Karpas-422 (cell line): ENCODE measurements at regions not wholly inside any gene's neighbourhood (a gene's known extent, or its start where the extent isn't known, plus 50 kb on each side); places are given as distances from the start of the nearest gene placed in this dataset.
"Not testable (repeated sequence)": the region's sequence is repeated elsewhere in the genome, so short reads cannot be mapped to it uniquely, and the experiment has no call there.

ENCODE experiments used
- DNase-seq: peaks from one replicate; pipeline ENCODE4 v3.0.0-alpha.2; 2015
- H2AFZ ChIP-seq: fragments of 200-600 bp; sonication (generic); 2 replicates; pipeline ENCODE4 v1.6.1; 2014; ENCODE audit warnings: antibody characterized with exemption, low read length, mixed read lengths
- H3K27ac ChIP-seq: fragments of 200-600 bp; sonication (generic); 2 replicates; pipeline ENCODE4 v1.5.1; 2014; ENCODE audit warnings: mild to moderate bottlenecking, low read length, moderate library complexity
- H3K27me3 ChIP-seq: fragments of 200-600 bp; sonication (generic); 2 replicates; pipeline ENCODE4 v1.6.1; 2014; ENCODE audit warnings: low read length, mixed read lengths
- H3K36me3 ChIP-seq: fragments of 200-600 bp; sonication (generic); 2 replicates; pipeline ENCODE4 v1.6.1; 2014; ENCODE audit warnings: low read length, mixed read lengths; ENCODE audit not compliant: insufficient read depth
- H3K4me1 ChIP-seq: fragments of 200-600 bp; sonication (generic); 2 replicates; pipeline ENCODE4 v1.6.1; 2014; ENCODE audit warnings: mild to moderate bottlenecking, low read length, mixed read lengths
- H3K4me2 ChIP-seq: fragments of 200-600 bp; sonication (generic); 2 replicates; pipeline ENCODE4 v1.6.1; 2014; ENCODE audit warnings: low read length, low read depth, mild to moderate bottlenecking; ENCODE audit not compliant: poor library complexity, severe bottlenecking
- H3K4me3 ChIP-seq: fragments of 200-600 bp; sonication (generic); 2 replicates; pipeline ENCODE4 v1.5.1; 2014; ENCODE audit warnings: mild to moderate bottlenecking, antibody characterized with exemption, low read length, mixed read lengths
- H3K79me2 ChIP-seq: fragments of 200-600 bp; sonication (generic); 2 replicates; pipeline ENCODE4 v1.6.1; 2014; ENCODE audit warnings: mild to moderate bottlenecking, low read length, mixed read lengths
- H3K9ac ChIP-seq: fragments of 200-600 bp; sonication (generic); 2 replicates; pipeline ENCODE4 v1.6.0; 2014; ENCODE audit warnings: low read length
- H3K9me2 ChIP-seq: fragments of 200-600 bp; sonication (generic), shearing (Covaris generic); replicated peaks from 2 replicates; pipeline ENCODE4 v1.6.0; 2014; ENCODE audit warnings: mild to moderate bottlenecking, low read length, moderate library complexity; ENCODE audit not compliant: insufficient read depth
- H3K9me3 ChIP-seq: fragments of 300-700, 200-600 bp; sonication (generic); 2 replicates; pipeline ENCODE4 v1.6.1; 2014; ENCODE audit warnings: low read length, mixed read lengths
- H4K20me1 ChIP-seq: fragments of 200-600 bp; sonication (generic); 2 replicates; pipeline ENCODE4 v1.6.1; 2014; ENCODE audit warnings: mild to moderate bottlenecking, antibody characterized with exemption, low read length, low read depth; ENCODE audit not compliant: insufficient read depth

DNA sequence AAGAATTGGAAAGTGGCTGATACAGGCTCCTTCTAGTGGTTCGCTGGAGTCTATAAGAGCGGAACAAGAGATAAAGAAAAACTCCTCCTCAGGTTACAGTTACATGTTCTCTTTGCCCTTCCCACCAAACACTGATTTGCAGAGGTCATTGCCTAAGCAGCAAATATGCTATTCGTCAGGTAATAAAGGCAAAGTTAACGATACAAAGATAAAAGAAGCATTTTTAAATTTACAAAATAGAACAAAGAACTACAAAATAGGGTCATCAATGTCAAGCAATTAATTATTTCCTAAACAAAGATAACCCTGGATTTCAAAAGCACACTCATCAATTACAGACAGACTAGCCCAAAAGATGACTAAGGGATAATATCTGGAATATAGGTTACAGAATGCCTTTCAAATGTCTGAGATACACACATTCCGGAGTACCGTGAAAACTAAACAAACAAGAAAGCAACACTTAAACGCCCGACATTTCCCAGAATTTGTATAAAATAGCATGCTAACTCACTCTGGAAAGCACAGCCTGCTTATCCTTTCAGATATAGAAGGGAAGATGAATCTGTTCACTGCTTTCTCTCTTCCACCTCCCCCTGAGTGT, 186.4 kb downstream of the MREG start:
- no peak overlapping the region for H3K9ac ChIP-seq
- H3K4me2 ChIP-seq: no peak overlapping the region
- H3K79me2 ChIP-seq: no peaks in the 10 kb centered on the region
- no peaks in the 10 kb centered on the region for H3K9me3 ChIP-seq
- H2AFZ ChIP-seq: no peak overlapping the region
- H3K27me3 ChIP-seq: no peaks in the 10 kb centered on the region
- no peaks in the 10 kb centered on the region for H3K36me3 ChIP-seq
- H3K4me1 ChIP-seq: peaks cover 8% of the 10 kb centered on the region; the same call in 1 of the 2 replicates
- no peak for DNase-seq
- H4K20me1 ChIP-seq: no peaks in the 10 kb centered on the region
- H3K27ac ChIP-seq: no peak overlapping the region
- H3K9me2 ChIP-seq: no peaks in the 10 kb centered on the region
- H3K4me3 ChIP-seq: no peak overlapping the region

DNA sequence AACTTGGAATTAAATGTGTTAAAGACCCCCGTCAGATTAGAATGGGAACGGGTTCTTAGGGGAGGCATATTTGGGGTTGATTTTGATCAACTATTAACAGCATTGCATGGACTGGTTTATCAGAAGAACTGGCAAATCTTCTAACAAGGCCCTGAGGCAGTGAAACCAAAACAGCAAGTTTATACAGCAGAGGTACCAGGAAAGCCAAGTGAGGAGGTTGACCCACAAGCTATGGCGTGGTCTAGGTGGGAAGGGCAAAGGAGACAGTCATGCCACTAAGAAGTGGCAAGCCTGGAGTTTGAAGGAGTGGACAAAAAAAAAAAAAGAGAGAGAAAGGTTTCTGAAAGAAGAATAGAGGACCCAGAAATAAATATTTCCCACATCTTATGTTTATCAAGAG, 187.0 kb downstream of the MREG start:
- H2AFZ ChIP-seq: no peak overlapping the region
- no peaks in the 10 kb centered on the region for H3K9me3 ChIP-seq
- no peaks in the 10 kb centered on the region for H3K79me2 ChIP-seq
- H3K4me2 ChIP-seq: no peak overlapping the region
- DNase-seq: no peak
- no peak overlapping the region for H3K4me3 ChIP-seq
- no peaks in the 10 kb centered on the region for H4K20me1 ChIP-seq
- no peak overlapping the region for H3K9ac ChIP-seq
- no peaks in the 10 kb centered on the region for H3K9me2 ChIP-seq
- no peaks in the 10 kb centered on the region for H3K36me3 ChIP-seq
- H3K27me3 ChIP-seq: no peaks in the 10 kb centered on the region
- H3K27ac ChIP-seq: no peak overlapping the region
- H3K4me1 ChIP-seq: peaks cover 8% of the 10 kb centered on the region; the same call in 1 of the 2 replicates

GRCh38 chr2:215825707-215826106, 187.6 kb downstream of the MREG start:
- Histone ChIP-seq H3K79me2 (no peaks in the 10 kb centered on the region), H4K20me1 (no peaks in the 10 kb centered on the region), H3K9ac (no peak overlapping the region), H3K4me2 (no peak overlapping the region), H3K36me3 (no peaks in the 10 kb centered on the region), H3K27ac (no peak overlapping the region), H3K9me3 (no peaks in the 10 kb centered on the region), H3K4me3 (no peak overlapping the region), H3K4me1 (peaks cover 8% of the 10 kb centered on the region; the same call in 1 of the 2 replicates), H2AFZ (no peak overlapping the region), H3K27me3 (no peaks in the 10 kb centered on the region), H3K9me2 (no peaks in the 10 kb centered on the region)
- no peak for DNase-seq

DNA sequence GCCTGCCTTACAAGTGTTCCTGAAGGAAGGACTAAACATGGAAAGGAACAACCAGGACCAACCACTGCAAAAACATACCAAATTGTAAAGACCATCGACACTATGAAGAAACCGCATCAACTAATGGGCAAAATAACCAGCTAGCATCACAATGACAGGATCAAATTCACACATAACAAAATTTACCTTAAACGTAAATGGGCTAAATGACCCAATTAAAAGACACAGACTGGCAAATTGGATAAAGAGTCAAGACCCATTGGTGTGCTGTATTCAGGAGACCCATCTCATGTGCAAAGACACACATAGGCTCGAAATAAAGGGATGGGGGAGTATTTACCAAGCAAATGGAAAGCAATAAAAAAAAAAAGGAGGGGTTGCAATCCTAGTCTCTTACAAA, 192.1 kb downstream of the MREG start:
- H2AFZ ChIP-seq, H3K9ac ChIP-seq, H3K9me2 ChIP-seq, H3K9me3 ChIP-seq, H3K79me2 ChIP-seq, H3K36me3 ChIP-seq, H3K27ac ChIP-seq, H3K4me2 ChIP-seq, H4K20me1 ChIP-seq, H3K4me3 ChIP-seq, H3K4me1 ChIP-seq, DNase-seq, H3K27me3 ChIP-seq: not testable (repeated sequence)

DNA sequence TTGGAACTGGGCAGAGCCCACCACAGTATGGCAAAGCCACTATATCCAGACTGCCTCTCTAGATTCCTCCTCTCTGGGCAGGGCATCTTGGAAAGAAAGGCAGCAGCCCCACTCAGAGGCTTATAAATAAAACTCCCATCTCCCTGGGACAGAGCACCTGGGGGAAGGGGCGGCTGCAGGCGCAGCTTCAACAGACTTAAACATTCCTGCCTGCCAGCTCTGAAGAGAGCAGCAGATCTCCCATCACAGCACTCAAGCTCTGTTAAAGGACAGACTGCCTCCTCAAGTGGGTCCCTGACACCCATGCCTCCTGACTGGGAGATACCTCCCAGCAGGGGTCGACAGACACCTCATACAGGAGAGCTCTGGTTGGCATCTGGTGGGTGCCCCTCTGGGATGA, 193.6 kb downstream of the MREG start:
- H3K9ac ChIP-seq, H3K36me3 ChIP-seq, H3K4me2 ChIP-seq, H4K20me1 ChIP-seq, DNase-seq, H2AFZ ChIP-seq, H3K9me2 ChIP-seq, H3K4me3 ChIP-seq, H3K4me1 ChIP-seq, H3K9me3 ChIP-seq, H3K27ac ChIP-seq, H3K27me3 ChIP-seq, H3K79me2 ChIP-seq: not testable (repeated sequence)

DNA sequence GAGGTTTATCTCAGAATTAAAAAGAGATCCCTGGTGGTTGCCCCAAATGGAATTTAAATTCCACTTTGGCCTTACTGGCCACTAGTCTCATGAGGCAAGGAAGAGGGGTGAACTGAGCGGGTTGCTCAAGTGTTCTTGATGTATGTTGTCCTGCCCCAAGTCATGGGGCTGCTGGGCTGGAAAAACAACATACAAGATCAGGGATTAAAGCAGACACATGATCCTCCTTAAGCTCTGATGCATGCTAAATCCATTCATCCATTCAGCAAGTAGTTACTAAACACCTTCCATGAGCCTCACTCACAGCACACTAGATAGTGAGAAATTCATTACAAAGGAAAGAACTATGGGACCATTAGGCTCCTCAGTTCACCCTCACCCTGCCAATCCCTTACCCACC, 196.3 kb downstream of the MREG start:
- H3K9ac ChIP-seq: no peak overlapping the region
- H3K9me3 ChIP-seq: no peaks in the 10 kb centered on the region
- H3K4me3 ChIP-seq: no peak overlapping the region
- no peak for DNase-seq
- H3K4me1 ChIP-seq: peaks cover 18% of the 10 kb centered on the region
- no peaks in the 10 kb centered on the region for H3K27me3 ChIP-seq
- no peaks in the 10 kb centered on the region for H3K36me3 ChIP-seq
- no peak overlapping the region for H2AFZ ChIP-seq
- no peaks in the 10 kb centered on the region for H4K20me1 ChIP-seq
- H3K4me2 ChIP-seq: no peak overlapping the region
- H3K9me2 ChIP-seq: no peaks in the 10 kb centered on the region
- H3K27ac ChIP-seq: no peak overlapping the region
- H3K79me2 ChIP-seq: no peaks in the 10 kb centered on the region

GRCh38 chr2:215816424-215816823, 196.9 kb downstream of the MREG start:
- Histone ChIP-seq H3K36me3 (no peaks in the 10 kb centered on the region), H3K4me1 (peaks cover 24% of the 10 kb centered on the region), H3K27ac (no peak overlapping the region), H3K27me3 (no peaks in the 10 kb centered on the region), H4K20me1 (no peaks in the 10 kb centered on the region), H3K9me2 (no peaks in the 10 kb centered on the region), H3K9ac (no peak overlapping the region), H3K4me3 (no peak overlapping the region), H3K4me2 (no peak overlapping the region), H2AFZ (no peak overlapping the region), H3K79me2 (no peaks in the 10 kb centered on the region), H3K9me3 (no peaks in the 10 kb centered on the region)
- DNase-seq: no peak

- H2AFZ ChIP-seq: no peak overlapping the region
- H3K36me3 ChIP-seq: no peaks in the 10 kb centered on the region
- H3K79me2 ChIP-seq: no peaks in the 10 kb centered on the region
- no peak overlapping the region for H3K4me3 ChIP-seq
- H4K20me1 ChIP-seq: no peaks in the 10 kb centered on the region
- H3K9me2 ChIP-seq: no peaks in the 10 kb centered on the region
- H3K27me3 ChIP-seq: no peaks in the 10 kb centered on the region
- H3K4me2 ChIP-seq: no peak overlapping the region
- H3K4me1 ChIP-seq: peaks cover 28% of the 10 kb centered on the region
- H3K9ac ChIP-seq: no peak overlapping the region
- no peaks in the 10 kb centered on the region for H3K9me3 ChIP-seq
- DNase-seq: no peak
- H3K27ac ChIP-seq: no peak overlapping the region
Measured at GRCh38 chr2:215815960-215816359, 197.4 kb downstream of the MREG start.

DNA sequence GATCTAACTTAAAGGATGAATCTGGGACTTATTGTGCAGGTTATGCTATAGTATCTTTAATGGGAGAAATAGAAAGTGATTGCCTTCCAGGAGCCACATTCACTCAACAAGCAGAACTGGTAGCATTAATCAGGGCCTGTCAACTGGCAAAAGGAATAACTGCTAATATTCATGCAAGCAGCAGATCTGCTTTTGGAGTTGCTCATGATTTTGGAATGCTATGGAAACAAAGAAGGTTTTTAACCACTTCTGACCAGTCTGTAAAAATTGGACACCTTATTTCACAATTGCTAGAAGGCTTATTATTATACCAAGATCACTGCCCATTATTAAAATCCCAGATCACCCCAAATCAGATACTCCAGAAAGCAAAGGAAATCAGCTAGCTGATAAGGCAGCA, 200.4 kb downstream of the MREG start:
- no peak overlapping the region for H3K4me3 ChIP-seq
- no peaks in the 10 kb centered on the region for H3K79me2 ChIP-seq
- no peak overlapping the region for H3K4me2 ChIP-seq
- no peaks in the 10 kb centered on the region for H3K36me3 ChIP-seq
- no peaks in the 10 kb centered on the region for H3K9me3 ChIP-seq
- peaks cover 35% of the 10 kb centered on the region for H3K4me1 ChIP-seq
- H3K27me3 ChIP-seq: no peaks in the 10 kb centered on the region
- H4K20me1 ChIP-seq: no peaks in the 10 kb centered on the region
- H3K9me2 ChIP-seq: no peaks in the 10 kb centered on the region
- no peak overlapping the region for H2AFZ ChIP-seq
- no peak overlapping the region for H3K9ac ChIP-seq
- DNase-seq: no peak
- H3K27ac ChIP-seq: no peak overlapping the region
